ENCODE measurements at regions not wholly inside any gene's neighbourhood (a gene's known extent, or its start where the extent isn't known, plus 50 kb on each side); places are given as distances from the start of the nearest gene placed in this dataset.

GRCh38 chr5:175159956-175160355 is 284.0 kb downstream of the DRD1 start (continued):
- TF ChIP-seq E2F4 (CRISPR knock-in tag; IDR thresholded peaks at IDR 0.05; ENCODE audit: borderline replicate concordance, low read depth): no peak
- TF ChIP-seq ZBTB21 (CRISPR knock-in tag; IDR thresholded peaks at IDR 0.05; ENCODE audit: borderline replicate concordance): no peak
- TF ChIP-seq, protein P1, sequence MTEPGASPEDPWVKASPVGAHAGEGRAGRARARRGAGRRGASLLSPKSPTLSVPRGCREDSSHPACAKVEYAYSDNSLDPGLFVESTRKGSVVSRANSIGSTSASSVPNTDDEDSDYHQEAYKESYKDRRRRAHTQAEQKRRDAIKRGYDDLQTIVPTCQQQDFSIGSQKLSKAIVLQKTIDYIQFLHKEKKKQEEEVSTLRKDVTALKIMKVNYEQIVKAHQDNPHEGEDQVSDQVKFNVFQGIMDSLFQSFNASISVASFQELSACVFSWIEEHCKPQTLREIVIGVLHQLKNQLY (CRISPR knock-in tag; IDR thresholded peaks at IDR 0.05): no peak
- no peak for TF ChIP-seq MAX (CRISPR knock-in tag; IDR thresholded peaks at IDR 0.05)
- no peak for TF ChIP-seq TEAD1 (CRISPR knock-in tag; IDR thresholded peaks at IDR 0.05)
- TF ChIP-seq, protein P2, sequence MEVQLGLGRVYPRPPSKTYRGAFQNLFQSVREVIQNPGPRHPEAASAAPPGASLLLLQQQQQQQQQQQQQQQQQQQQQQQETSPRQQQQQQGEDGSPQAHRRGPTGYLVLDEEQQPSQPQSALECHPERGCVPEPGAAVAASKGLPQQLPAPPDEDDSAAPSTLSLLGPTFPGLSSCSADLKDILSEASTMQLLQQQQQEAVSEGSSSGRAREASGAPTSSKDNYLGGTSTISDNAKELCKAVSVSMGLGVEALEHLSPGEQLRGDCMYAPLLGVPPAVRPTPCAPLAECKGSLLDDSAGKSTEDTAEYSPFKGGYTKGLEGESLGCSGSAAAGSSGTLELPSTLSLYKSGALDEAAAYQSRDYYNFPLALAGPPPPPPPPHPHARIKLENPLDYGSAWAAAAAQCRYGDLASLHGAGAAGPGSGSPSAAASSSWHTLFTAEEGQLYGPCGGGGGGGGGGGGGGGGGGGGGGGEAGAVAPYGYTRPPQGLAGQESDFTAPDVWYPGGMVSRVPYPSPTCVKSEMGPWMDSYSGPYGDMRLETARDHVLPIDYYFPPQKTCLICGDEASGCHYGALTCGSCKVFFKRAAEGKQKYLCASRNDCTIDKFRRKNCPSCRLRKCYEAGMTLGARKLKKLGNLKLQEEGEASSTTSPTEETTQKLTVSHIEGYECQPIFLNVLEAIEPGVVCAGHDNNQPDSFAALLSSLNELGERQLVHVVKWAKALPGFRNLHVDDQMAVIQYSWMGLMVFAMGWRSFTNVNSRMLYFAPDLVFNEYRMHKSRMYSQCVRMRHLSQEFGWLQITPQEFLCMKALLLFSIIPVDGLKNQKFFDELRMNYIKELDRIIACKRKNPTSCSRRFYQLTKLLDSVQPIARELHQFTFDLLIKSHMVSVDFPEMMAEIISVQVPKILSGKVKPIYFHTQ (CRISPR knock-in tag; IDR thresholded peaks at IDR 0.05): no peak
- TF ChIP-seq NFE2L1 (CRISPR knock-in tag; IDR thresholded peaks at IDR 0.05): no peak
- TF ChIP-seq JUN (CRISPR knock-in tag; IDR thresholded peaks at IDR 0.05): no peak
- no peak for TF ChIP-seq ZNF317 (CRISPR knock-in tag; IDR thresholded peaks at IDR 0.05; ENCODE audit: borderline replicate concordance, low read depth)
- TF ChIP-seq ATF2 (CRISPR knock-in tag; IDR thresholded peaks at IDR 0.05; ENCODE audit: borderline replicate concordance, low read depth): no peak
- no peak for TF ChIP-seq IRF1 (CRISPR knock-in tag; IDR thresholded peaks at IDR 0.05)
- no peak for TF ChIP-seq ZNF512 (CRISPR knock-in tag; IDR thresholded peaks at IDR 0.05; ENCODE audit: borderline replicate concordance)

DNA sequence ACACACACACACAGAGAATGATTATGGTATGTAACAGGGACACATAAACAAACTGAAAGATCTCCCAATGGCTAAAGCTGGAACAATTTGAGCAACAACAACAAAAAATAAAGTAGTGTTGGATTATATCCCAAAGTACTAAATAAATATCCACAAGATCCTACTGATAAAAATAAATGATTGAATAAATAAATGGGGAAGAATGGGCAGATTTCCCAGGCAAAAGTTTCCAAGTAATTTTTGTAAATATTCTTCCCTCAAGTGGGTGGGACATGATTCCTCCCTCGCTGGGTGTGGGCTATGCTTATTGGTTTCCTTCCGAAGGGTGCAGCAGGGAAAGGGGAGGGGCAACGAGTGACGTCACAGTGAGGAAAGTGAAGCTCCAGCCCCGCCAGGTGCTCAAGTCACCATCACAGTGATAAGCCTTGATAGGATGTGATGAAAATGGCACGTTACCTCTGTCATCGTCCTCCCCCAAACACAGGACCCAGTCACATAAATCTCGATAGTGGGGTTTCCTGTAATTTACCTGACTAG is 295.3 kb downstream of the DRD1 start:
- ChIA-PET CTCF (no interaction called here), POLR2A (no interaction called here)
- peaks cover 3% of the 10 kb centered on the region; the same call in 1 of the 2 replicates for H3K27me3 Mint-ChIP-seq (ENCODE audit: low read depth)
- no peaks in the 10 kb centered on the region for H3K4me1 Mint-ChIP-seq
- H3K4me3 Mint-ChIP-seq: no peak overlapping the region
- ATAC-seq: no peak
- H3K9me3 Mint-ChIP-seq: peaks cover 65% of the 10 kb centered on the region
- TF ChIP-seq ZNF219 (CRISPR knock-in tag; IDR thresholded peaks at IDR 0.05; ENCODE audit: borderline replicate concordance): no peak
- TF ChIP-seq, protein P3, sequence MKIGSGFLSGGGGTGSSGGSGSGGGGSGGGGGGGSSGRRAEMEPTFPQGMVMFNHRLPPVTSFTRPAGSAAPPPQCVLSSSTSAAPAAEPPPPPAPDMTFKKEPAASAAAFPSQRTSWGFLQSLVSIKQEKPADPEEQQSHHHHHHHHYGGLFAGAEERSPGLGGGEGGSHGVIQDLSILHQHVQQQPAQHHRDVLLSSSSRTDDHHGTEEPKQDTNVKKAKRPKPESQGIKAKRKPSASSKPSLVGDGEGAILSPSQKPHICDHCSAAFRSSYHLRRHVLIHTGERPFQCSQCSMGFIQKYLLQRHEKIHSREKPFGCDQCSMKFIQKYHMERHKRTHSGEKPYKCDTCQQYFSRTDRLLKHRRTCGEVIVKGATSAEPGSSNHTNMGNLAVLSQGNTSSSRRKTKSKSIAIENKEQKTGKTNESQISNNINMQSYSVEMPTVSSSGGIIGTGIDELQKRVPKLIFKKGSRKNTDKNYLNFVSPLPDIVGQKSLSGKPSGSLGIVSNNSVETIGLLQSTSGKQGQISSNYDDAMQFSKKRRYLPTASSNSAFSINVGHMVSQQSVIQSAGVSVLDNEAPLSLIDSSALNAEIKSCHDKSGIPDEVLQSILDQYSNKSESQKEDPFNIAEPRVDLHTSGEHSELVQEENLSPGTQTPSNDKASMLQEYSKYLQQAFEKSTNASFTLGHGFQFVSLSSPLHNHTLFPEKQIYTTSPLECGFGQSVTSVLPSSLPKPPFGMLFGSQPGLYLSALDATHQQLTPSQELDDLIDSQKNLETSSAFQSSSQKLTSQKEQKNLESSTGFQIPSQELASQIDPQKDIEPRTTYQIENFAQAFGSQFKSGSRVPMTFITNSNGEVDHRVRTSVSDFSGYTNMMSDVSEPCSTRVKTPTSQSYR (CRISPR knock-in tag; IDR thresholded peaks at IDR 0.05): no peak
- TF ChIP-seq TCF7 (CRISPR knock-in tag; IDR thresholded peaks at IDR 0.05; ENCODE audit: low read depth): no peak
- TF ChIP-seq SMAD3 (CRISPR knock-in tag; IDR thresholded peaks at IDR 0.05; ENCODE audit: borderline replicate concordance): no peak
- no peak for TF ChIP-seq JUN (CRISPR knock-in tag; IDR thresholded peaks at IDR 0.05)
- no peak for TF ChIP-seq TEAD4 (CRISPR knock-in tag; IDR thresholded peaks at IDR 0.05)
- TF ChIP-seq ZNF263 (CRISPR knock-in tag; IDR thresholded peaks at IDR 0.05; ENCODE audit: low read depth): no peak
- TF ChIP-seq OVOL2 (CRISPR knock-in tag; IDR thresholded peaks at IDR 0.05; ENCODE audit: borderline replicate concordance): no peak
- H3K36me3 Mint-ChIP-seq: peaks cover 38% of the 10 kb centered on the region
- DNase-seq (ENCODE audit: low spot score): no peak
- no peak overlapping the region for H3K27ac Mint-ChIP-seq

All from WTC11 (cell line).